Stimulated activated CD8-positive, alpha-beta memory T cell treated with anti-CD3 and anti-CD28 coated beads, Interleukin-4, amount 100 ng/mL, for 1 hour (primary cell): ENCODE measurements at regions not wholly inside any gene's neighbourhood (a gene's known extent, or its start where the extent isn't known, plus 50 kb on each side); places are given as distances from the start of the nearest gene placed in this dataset.
"Not testable (repeated sequence)": the region's sequence is repeated elsewhere in the genome, so short reads cannot be mapped to it uniquely, and the experiment has no call there.

Experiments used
- DNase-seq, 2 donors: peaks; one replicate each; pipeline ENCODE4 v3.0.0-alpha.2; 2020; ENCODE audit warnings: low read depth in 2 of 2, low spot score in 1 of 2

DNA sequence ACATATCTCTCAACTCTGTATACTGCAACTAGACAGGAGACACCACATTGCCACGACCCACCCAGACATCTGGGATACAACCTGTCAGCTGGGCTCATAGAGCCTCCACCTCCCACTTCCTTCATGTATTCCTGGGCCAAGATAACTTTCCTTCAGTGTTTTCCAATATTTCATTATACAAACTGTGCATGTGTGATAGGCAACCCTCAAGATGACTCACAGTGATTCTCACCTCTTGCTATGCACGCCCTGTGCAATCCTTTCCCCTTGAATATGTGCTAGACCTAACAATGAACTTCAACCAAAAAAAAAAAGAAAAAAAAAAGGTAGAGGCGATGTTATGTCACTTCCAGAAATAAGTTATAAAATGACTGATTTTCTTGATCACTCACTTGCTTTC is 138.0 kb upstream of the ALCAM start:
- DNase-seq: no peak

DNA sequence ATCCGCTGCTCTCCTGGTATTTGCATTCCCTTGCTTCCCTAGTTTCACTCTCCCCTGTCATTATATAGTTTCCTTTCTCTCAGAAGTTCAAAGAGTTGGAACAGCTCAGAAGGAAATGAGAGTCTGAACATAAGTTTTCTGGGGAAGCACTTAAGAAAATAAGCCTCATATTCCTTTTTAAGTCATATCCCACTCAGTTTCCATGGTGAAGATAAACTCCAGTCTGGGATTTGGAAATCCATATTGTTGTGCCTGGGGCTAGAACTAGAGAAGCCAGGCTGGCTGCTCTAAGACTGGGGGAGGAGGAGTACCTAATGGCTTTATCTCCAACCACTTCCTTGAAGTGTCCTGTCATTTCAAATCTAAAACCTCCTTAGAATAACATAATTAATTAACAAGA is 134.2 kb upstream of the ALCAM start:
- no peak for DNase-seq

GRCh38 chr3:105233010-105233409 is 133.7 kb upstream of the ALCAM start:
- no peak for DNase-seq

DNA sequence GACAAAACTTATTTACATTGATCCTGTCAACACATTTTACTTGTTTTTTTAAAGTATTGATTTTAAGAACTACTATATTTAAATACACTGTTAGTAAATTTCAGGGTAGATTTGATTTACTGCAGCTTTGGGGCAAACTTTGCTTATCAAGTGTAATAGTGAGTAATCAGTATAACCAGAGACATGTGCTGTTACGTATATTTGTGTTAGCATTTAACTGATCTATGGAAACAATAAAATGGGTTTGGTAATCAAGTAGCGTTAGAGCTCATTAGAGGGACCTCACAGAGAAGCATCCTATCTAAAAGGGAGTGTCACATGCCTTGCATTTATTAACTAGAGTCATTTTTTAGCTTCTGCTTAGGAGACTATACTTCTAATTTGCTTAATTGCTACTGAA is 131.5 kb upstream of the ALCAM start:
- no peak for DNase-seq

DNA sequence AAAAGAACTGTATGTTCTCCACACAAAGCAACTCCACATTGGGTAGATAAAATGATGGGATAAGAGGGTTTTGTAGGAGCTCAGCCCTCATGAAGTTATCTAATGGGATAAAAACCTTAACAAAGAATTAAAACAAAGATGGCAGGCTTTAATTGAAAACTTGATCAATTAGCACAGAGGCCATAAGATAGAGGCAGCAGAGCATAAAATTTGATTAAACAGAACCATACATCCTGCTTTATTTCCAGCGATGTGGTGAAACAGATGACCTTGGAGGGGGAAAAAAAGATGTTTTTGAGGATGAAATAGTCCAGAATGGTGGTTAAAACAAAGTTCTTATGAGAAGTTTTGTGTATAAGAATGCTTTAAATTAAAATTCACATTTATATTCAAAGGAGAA is 130.9 kb upstream of the ALCAM start:
- DNase-seq: no peak

GRCh38 chr3:105238367-105238766 is 128.3 kb upstream of the ALCAM start:
- no peak for DNase-seq

DNA sequence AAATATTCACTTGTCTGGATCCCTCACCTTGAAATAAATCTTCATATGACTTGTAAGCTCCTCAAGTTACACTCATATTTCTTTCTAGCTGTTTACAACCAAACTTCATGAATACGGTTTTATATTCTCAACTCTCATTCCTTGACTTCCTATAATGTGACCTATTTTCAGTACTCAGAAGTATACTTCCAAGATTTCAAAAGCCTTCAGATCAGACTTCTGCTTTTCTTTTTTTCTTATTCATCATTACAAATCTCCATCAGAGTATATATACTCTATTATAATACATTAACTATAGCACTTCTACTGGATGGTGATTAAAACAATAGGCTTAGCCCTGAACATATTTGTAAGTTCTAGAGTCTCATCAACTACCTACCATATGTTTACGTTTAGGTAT is 123.6 kb upstream of the ALCAM start:
- no peak for DNase-seq

DNA sequence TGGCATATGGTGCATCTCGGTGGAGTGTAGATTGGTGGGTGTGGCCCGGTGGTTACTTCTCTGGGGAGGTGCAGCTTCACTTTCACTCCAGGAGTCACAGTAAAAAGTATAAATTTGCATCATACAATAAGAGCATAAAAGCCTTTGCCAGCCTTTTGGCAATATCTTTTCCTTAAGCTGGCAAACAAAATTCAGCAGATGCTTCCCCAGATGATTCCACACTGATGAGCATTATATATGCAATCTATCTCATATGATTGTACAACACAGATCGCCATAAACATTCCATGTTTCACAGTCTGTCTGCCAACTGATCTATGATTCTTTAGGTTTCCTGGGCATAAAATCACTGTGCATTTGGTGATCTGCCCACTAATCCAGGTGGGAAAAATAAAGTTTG is 120.2 kb upstream of the ALCAM start:
- DNase-seq: no peak

GRCh38 chr3:105253225-105253624 is 113.5 kb upstream of the ALCAM start:
- no peak for DNase-seq

- no peak for DNase-seq
These were observed 112.6 kb upstream of the ALCAM start for GRCh38 chr3:105254154-105254553.

- no peak for DNase-seq
These were observed 111.4 kb upstream of the ALCAM start for GRCh38 chr3:105255350-105255749.

DNA sequence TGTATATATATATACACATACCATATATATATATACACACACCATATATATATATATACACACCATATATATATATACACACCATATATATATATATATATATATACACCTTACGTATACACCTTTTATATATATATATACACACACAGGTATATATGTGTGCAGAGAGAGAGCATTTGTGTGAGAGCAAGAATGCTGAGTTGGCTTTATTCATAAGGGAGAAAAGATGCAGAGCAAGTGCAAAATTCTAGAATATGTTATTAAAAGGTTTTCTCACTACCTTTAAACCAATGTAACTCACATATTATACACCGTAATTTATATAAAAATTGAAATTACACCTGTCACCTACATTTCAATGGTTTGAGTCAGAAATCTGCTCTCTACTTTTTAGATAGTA is 107.2 kb upstream of the ALCAM start:
- DNase-seq: no peak

DNA sequence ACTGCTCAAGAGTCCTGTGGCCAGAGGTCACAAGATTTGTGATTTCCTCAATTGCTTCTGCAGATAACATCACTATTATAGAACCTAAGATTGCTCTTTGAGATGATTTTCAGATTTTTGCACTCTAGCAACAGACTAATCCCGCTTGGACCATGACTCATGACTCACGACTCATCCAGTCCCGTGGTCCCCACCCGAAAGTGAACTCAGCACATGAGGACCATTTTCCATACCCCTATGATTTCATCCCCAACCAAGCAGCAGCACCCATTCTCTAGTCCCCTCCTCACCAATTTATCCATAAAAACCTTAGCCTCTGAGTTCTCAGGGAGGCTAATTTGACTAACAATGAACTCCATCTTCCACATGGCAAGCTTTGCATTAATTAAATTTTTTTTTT is 106.3 kb upstream of the ALCAM start:
- DNase-seq: no peak

- DNase-seq: no peak
These were observed 92.2 kb upstream of the ALCAM start for GRCh38 chr3:105274536-105274935.

GRCh38 chr3:105274958-105275357 is 91.8 kb upstream of the ALCAM start:
- no peak for DNase-seq

- no peak for DNase-seq
These were observed 89.1 kb upstream of the ALCAM start for GRCh38 chr3:105277656-105278055.

DNA sequence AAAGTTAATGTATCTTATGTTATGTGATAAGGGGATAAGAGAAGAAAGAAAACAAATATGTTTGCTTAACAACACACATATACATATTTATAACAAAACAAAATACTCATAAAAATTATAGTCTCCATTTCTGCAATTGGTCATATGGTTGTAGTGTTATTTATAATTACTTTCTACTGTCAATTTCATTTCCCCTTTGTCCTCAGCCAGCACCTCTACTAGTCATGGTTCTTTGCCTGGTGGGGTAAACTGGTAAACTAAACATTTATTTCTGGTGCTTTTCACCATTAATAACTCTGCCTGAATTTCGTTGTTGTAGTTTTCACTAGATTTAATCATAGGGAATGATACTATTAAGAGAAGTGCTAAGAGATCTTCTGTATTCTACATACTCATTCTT is 88.0 kb upstream of the ALCAM start:
- DNase-seq: no peak

GRCh38 chr3:105281989-105282388 is 84.7 kb upstream of the ALCAM start:
- DNase-seq: no peak

DNA sequence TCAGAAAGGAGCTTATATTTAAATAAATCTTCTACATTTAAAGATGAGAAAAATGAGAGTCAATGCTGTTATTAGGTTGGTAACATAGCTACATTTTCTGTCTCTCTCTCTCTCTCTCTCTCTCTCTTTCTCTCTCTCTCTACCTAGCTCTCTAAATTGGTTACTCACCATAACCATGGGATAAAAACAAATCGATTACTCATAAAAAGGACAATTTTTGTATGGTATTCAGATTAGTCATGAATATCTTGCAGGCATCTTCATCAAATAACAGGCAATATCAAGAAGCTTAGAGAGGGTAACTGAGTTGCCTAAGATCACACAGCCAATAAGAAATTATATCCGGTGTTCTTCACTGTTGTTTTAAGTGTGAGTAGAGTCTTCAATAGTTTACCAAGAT is 81.8 kb upstream of the ALCAM start:
- no peak for DNase-seq

DNA sequence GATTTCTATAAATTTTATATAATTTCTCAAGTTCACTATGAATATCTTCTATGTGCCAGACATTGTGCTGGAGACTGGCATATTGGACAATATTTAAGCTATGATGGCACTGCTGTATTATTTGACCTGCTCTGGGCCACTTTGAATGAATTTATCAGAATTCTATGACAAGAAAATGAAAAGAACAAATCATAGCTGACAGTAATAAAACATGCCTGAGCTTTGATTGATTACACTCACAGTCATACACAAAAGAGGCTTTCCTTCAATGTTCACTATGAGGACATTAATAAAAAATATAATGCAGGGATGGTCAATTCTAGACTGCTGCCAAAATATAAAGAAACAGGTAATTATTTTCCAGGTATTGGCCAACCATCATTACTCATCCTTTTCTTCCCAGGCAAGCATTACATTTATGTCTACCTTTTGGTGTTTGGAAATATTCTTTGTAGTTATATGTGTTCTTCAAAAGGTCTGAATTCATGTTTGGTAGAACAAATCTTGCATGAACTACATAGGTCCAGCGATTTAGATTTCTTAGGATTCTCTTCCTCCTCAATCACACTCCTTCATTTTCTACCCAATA is 81.0 kb upstream of the ALCAM start:
- DNase-seq: no peak

GRCh38 chr3:105293441-105293840 is 73.3 kb upstream of the ALCAM start:
- no peak for DNase-seq

DNA sequence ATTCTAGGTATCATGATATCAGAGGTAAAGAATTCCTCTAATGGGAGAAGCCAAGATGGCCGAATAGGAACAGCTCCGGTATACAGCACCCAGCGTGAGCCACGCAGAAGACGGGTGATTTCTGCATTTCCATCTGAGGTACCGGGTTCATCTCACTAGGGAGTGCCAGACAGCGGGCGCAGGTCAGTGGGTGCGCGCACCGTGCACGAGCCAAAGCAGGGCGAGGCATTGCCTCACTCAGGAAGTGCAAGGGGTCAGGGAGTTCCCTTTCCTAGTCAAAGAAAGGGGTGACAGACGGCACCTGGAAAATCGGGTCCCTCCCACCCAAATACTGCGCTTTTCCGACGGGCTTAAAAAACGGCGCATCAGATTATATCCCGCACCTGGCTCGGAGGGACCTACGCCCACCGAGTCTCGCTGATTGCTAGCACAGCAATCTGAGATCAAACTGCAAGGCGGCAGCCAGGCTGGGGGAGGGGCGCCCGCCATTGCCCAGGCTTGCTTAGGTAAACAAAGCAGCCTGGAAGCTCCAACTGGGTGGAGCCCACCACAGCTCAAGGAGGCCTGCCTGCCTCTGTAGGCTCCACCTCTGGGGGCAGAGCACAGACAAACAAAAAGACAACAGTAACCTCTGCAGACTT is 70.4 kb upstream of the ALCAM start:
- not testable (repeated sequence) for DNase-seq

DNA sequence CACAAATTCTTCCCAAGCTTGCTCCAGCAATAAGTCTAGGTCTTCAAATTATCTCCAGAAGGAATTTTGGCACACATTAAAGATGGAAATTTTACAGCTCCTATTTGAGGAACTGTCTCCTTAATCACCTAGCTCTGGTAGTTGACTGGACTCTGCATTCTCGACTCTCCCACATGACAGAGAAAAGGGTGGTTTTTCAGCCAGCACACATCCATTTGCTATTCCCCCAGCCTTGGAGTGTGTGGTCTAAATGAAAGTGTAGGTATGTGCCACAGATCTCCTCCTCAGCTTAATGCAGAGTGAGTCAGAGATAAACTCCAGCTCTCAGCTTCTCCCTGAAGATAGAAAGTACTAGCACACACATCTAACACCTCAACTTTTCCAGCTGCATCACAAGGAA is 62.2 kb upstream of the ALCAM start:
- DNase-seq: no peak
